RWPE1 (cell line): ENCODE measurements at regions not wholly inside any gene's neighbourhood (a gene's known extent, or its start where the extent isn't known, plus 50 kb on each side); places are given as distances from the start of the nearest gene placed in this dataset.

Experiments used
- CTCF ChIA-PET: fragments of 350-600 bp; sonication (Branson Sonifier 250); formaldehyde crosslinking; extraction: SDS; loops from one replicate; lab custom pipeline; 2021; lab: Yijun Ruan, JAX
- POLR2A ChIA-PET: fragments of 400-600 bp; formaldehyde crosslinking; extraction: SDS; loops from one replicate; lab custom pipeline; 2020; ENCODE audit warnings: antibody characterized with exemption; ENCODE audit not compliant: low non-redundant PET; lab: Yijun Ruan, JAX
- DNase-seq: peaks from one replicate; pipeline ENCODE4 v3.0.0; 2012; ENCODE audit warnings: low spot score
- H3K27ac ChIP-seq: fragments of 450-650 bp; 2 replicates; pipeline ENCODE4 v1.5.1; 2017
- CTCF ChIP-seq: fragments of 450-650 bp; conservative IDR thresholded peaks from 2 replicates; pipeline ENCODE4 v1.5.1; 2017; ENCODE audit warnings: low read depth, mild to moderate bottlenecking

DNA sequence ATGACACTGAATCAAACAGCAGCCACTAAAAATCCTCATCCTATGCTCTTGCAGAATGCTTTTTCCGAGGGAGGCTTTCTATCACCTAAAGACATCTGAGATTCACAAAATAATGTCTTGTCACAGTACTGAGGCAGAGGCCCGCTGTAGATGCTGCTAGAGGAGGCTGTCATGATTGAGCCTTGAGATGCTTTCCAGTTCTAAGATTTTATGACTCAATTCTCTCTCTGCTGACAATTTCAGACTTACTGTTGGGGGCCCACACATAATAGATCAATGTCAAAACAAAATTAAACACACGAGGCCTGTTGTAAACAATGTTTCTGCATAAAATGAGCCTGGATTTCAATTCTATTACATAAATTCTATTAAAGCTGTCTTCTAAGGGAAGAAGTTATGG, 132.7 kb upstream of the ARL4C start:
- H3K27ac ChIP-seq = no peak overlapping the region
- CTCF ChIA-PET = no interaction called here
- TF ChIP-seq CTCF = no peak
- DNase-seq = no peak
- POLR2A ChIA-PET = no interaction called here

DNA sequence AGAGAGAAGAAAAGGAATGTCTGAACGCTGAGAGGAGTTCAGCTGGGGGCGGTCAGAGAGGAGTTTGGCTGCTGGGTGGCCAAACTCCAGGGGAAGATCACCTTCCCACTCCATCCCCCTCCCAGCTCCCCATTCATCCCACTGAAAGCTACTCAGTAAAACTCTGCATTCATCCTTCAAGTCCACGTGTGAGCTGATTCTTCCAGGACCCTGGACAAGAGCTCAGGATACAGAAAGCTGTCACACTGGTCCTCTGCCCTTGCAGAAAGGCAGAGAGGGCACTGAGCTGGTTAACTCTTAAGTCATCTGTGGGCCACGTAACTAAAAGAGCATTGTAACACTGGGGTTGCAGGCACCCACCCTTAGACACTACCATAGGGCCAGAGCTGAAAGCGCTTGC, 132.1 kb upstream of the ARL4C start:
- POLR2A ChIA-PET = interaction anchor here (0.6 kb wide), 1 partner anchor 46 kb away, joined by 3 read pairs; no protein-coding TSS in a partner anchor

DNA sequence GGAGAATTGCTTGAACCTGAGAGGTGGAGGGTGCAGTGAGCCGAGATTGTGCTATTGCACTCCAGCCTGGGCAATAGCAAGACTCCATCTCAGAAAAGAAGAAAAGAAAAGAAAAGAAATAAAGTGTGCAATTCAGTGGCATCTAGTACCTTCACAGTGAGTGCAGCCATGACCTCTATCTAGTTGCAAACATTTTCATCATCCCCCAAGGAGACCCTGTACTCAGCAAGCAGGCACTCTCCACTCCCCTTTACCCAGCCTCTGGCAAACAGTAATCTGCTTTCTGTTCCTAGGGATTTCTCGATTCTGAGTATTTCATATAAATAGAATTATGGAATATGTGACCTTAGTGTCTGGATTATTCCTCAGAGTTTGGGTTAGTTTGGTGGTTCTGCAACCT, 130.4 kb upstream of the ARL4C start:
- no peak for DNase-seq
- H3K27ac ChIP-seq = no peak overlapping the region
- no peak for TF ChIP-seq CTCF
- POLR2A ChIA-PET = no interaction called here
- CTCF ChIA-PET = no interaction called here

More for the DNA sequence above, 132.1 kb upstream of the ARL4C start:
- CTCF ChIA-PET = no interaction called here
- no peak for TF ChIP-seq CTCF
- no peak overlapping the region for H3K27ac ChIP-seq
- no peak for DNase-seq

- no peak for TF ChIP-seq CTCF
- no peak overlapping the region for H3K27ac ChIP-seq
- no peak for DNase-seq
- ChIA-PET CTCF (interaction anchor here (0.6 to 0.7 kb wide), 3 partner anchors 55 to 688 kb away, joined by 3 read pairs; no protein-coding TSS in a partner anchor), POLR2A (no interaction called here)
Observed at GRCh38 chr2:234626566-234627130, 129.8 kb upstream of the ARL4C start.

DNA sequence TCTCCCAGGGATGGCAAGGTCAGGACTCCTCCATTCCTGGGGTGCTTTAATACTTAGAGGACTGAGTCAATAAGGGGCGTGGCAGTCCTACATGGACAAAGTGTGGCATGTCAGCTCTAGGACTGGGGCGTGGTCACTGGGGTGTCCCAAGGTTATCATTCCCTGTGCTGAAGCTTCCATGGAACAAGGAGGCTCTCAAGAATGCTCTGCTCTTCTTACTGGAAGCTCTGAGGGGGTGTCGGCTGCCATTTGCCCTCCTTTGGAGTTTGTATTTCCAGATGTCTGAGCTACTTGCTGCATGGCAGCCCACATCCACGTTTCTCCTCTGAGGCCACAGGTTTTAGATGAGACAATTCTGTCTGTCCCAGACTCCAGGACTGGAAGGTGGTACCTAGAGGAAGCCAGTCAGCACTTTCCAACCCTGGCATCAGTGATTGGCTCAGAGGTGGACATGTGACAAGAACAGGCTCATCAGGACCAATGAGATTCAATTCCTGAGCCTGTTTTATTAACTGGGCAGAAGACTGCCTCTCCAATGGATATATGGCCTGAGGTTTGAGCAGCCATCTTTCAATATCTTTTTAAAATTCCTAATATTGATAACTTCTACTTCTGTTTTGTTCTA, 128.9 kb upstream of the ARL4C start:
- DNase-seq = no peak
- TF ChIP-seq CTCF = no peak
- CTCF ChIA-PET = interaction anchor here (0.6 to 0.7 kb wide), 3 partner anchors 19 to 689 kb away, joined by 3 read pairs; no protein-coding TSS in a partner anchor
- H3K27ac ChIP-seq = no peak overlapping the region
- POLR2A ChIA-PET = no interaction called here

GRCh38 chr2:234623521-234623991, 126.7 kb upstream of the ARL4C start:
- ChIA-PET CTCF (no interaction called here), POLR2A (no interaction called here)
- DNase-seq = no peak
- H3K27ac ChIP-seq = no peak overlapping the region
- TF ChIP-seq CTCF = no peak
